H9 (cell line): ENCODE measurements at regions not wholly inside any gene's neighbourhood (a gene's known extent, or its start where the extent isn't known, plus 50 kb on each side); places are given as distances from the start of the nearest gene placed in this dataset.

ENCODE experiments used
- DNase-seq: peaks from one replicate; pipeline ENCODE4 v3.0.0-alpha.2; 2017
- H2AFZ ChIP-seq: one replicate; pipeline ENCODE4 v1.6.1; 2013; ENCODE audit warnings: mild to moderate bottlenecking, low read length, control low read depth, moderate library complexity
- H2AK5ac ChIP-seq: 2 replicates; pipeline ENCODE4 v1.6.1; 2013; ENCODE audit warnings: low read length, control low read depth, mixed read lengths; ENCODE audit not compliant: insufficient read length
- H2BK120ac ChIP-seq: one replicate; pipeline ENCODE4 v1.6.1; 2013; ENCODE audit warnings: low read depth, mild to moderate bottlenecking, low read length, control low read depth, inconsistent platforms; ENCODE audit not compliant: poor library complexity, severe bottlenecking
- H2BK12ac ChIP-seq: 2 replicates; pipeline ENCODE4 v1.6.1; 2013; ENCODE audit warnings: low read length, control low read depth, mixed read lengths, low read depth; ENCODE audit not compliant: insufficient read length
- H2BK15ac ChIP-seq: 2 replicates; pipeline ENCODE4 v1.6.1; 2013; ENCODE audit warnings: low read depth, low read length, control low read depth
- H2BK20ac ChIP-seq: one replicate; pipeline ENCODE4 v1.6.1; 2013; ENCODE audit warnings: low read depth, mild to moderate bottlenecking, low read length, control low read depth, inconsistent platforms; ENCODE audit not compliant: poor library complexity, severe bottlenecking
- H2BK5ac ChIP-seq: 2 replicates; pipeline ENCODE4 v1.6.1; 2013; ENCODE audit warnings: low read length, control low read depth, mixed read lengths; ENCODE audit not compliant: insufficient read length
- H3K14ac ChIP-seq: 2 replicates; pipeline ENCODE4 v1.6.1; 2013; ENCODE audit warnings: low read length, control low read depth; ENCODE audit not compliant: insufficient read depth
- H3K18ac ChIP-seq: 2 replicates; pipeline ENCODE4 v1.6.1; 2013; ENCODE audit warnings: low read depth, mild to moderate bottlenecking, mixed read lengths, low read length, control low read depth; ENCODE audit not compliant: insufficient read length
- H3K23ac ChIP-seq: 2 replicates; pipeline ENCODE4 v1.6.1; 2013; ENCODE audit warnings: low read length, control low read depth, mixed read lengths, low read depth; ENCODE audit not compliant: insufficient read length
- H3K23me2 ChIP-seq: 2 replicates; pipeline ENCODE4 v1.6.1; 2013; ENCODE audit warnings: low read depth, mild to moderate bottlenecking, mixed read lengths, low read length, control low read depth; ENCODE audit not compliant: insufficient read length, poor library complexity, severe bottlenecking
- H3K27ac ChIP-seq: 2 replicates; pipeline ENCODE4 v1.5.1; 2013; ENCODE audit warnings: low read length, control low read depth, mixed read lengths, low read depth; ENCODE audit not compliant: insufficient read length
- H3K27me3 ChIP-seq: 2 replicates; pipeline ENCODE4 v1.6.1; 2013; ENCODE audit warnings: low read length, control low read depth, inconsistent platforms; ENCODE audit not compliant: insufficient read depth
- H3K4ac ChIP-seq: 2 replicates; pipeline ENCODE4 v1.6.1; 2013; ENCODE audit warnings: low read depth, mild to moderate bottlenecking, control low read depth, inconsistent platforms, low read length, moderate library complexity
- H3K4me1 ChIP-seq: 2 replicates; pipeline ENCODE4 v1.6.1; 2013; ENCODE audit warnings: low read length, control low read depth, inconsistent platforms; ENCODE audit not compliant: insufficient read depth
- H3K4me2 ChIP-seq: 2 replicates; pipeline ENCODE4 v1.6.1; 2013; ENCODE audit warnings: low read length, control low read depth, mixed read lengths; ENCODE audit not compliant: insufficient read length, insufficient read depth
- H3K56ac ChIP-seq: 2 replicates; pipeline ENCODE4 v1.6.1; 2013; ENCODE audit warnings: low read depth, mild to moderate bottlenecking, mixed read lengths, low read length, control low read depth; ENCODE audit not compliant: insufficient read length
- H3K79me1 ChIP-seq: 2 replicates; pipeline ENCODE4 v1.6.1; 2013; ENCODE audit warnings: low read depth, mild to moderate bottlenecking, moderate library complexity, low read length, control low read depth, inconsistent platforms; ENCODE audit not compliant: insufficient read depth, poor library complexity, severe bottlenecking
- H3K79me2 ChIP-seq: 2 replicates; pipeline ENCODE4 v1.6.1; 2013; ENCODE audit warnings: low read length, control low read depth, inconsistent platforms; ENCODE audit not compliant: insufficient read depth
- H3K9ac ChIP-seq: 2 replicates; pipeline ENCODE4 v1.6.1; 2013; ENCODE audit warnings: low read length, control low read depth, mixed read lengths; ENCODE audit not compliant: insufficient read length; ENCODE audit errors: extremely low read depth
- H3K9me3 ChIP-seq: one replicate; pipeline ENCODE4 v1.6.1; 2013; ENCODE audit warnings: low read depth, low read length, inconsistent platforms; ENCODE audit not compliant: control insufficient read depth
- H3T11ph ChIP-seq: one replicate; pipeline ENCODE4 v1.6.1; 2013; ENCODE audit warnings: mild to moderate bottlenecking, low read length, control low read depth, inconsistent platforms
- H4K20me1 ChIP-seq: one replicate; pipeline ENCODE4 v1.6.1; 2013; ENCODE audit not compliant: control insufficient read depth, insufficient read length, insufficient read depth
- H4K5ac ChIP-seq: 2 replicates; pipeline ENCODE4 v1.6.1; 2013; ENCODE audit warnings: low read depth, mild to moderate bottlenecking, mixed read lengths, low read length, control low read depth; ENCODE audit not compliant: insufficient read length
- H4K8ac ChIP-seq: replicated peaks from 2 replicates; pipeline ENCODE4 v1.6.1; 2013; ENCODE audit warnings: low read length, control low read depth, mixed read lengths, low read depth; ENCODE audit not compliant: insufficient read length
- H4K91ac ChIP-seq: 2 replicates; pipeline ENCODE4 v1.6.1; 2013; ENCODE audit warnings: low read depth, mild to moderate bottlenecking, moderate library complexity, mixed read lengths, low read length, control low read depth; ENCODE audit not compliant: insufficient read length
- H3K27ac Mint-ChIP-seq, 3 experiments: 2 replicates in 2 of 3; 3 replicates in 1 of 3; pipeline ENCODE4 v1.8.0; 2020 to 2021; ENCODE audit warnings: mixed read lengths in 3 of 3, mild to moderate bottlenecking in 1 of 3, moderate library complexity in 1 of 3
- H3K27me3 Mint-ChIP-seq: 2 replicates; pipeline ENCODE4 v1.8.0; 2021; ENCODE audit warnings: low read depth, mild to moderate bottlenecking, moderate library complexity, mixed read lengths
- H3K36me3 Mint-ChIP-seq, 3 experiments: 2 replicates in 2 of 3; 3 replicates in 1 of 3; pipeline ENCODE4 v1.8.0; 2020 to 2021; ENCODE audit warnings: low read depth in 3 of 3, mixed read lengths in 3 of 3; ENCODE audit not compliant: insufficient read depth in 1 of 3
- H3K4me1 Mint-ChIP-seq, 2 experiments: 2 replicates each; pipeline ENCODE4 v1.8.0; 2020; ENCODE audit warnings: mixed read lengths in 2 of 2
- H3K4me3 Mint-ChIP-seq, 2 experiments: 2 replicates in 1 of 2; 3 replicates in 1 of 2; pipeline ENCODE4 v1.8.0; 2020 to 2021; ENCODE audit warnings: mild to moderate bottlenecking in 2 of 2, mixed read lengths in 2 of 2, moderate library complexity in 1 of 2
- H3K9me3 Mint-ChIP-seq, 2 experiments: 2 replicates in 1 of 2; 3 replicates in 1 of 2; pipeline ENCODE4 v1.8.0; 2020; ENCODE audit warnings: mild to moderate bottlenecking in 2 of 2, mixed read lengths in 2 of 2, moderate library complexity in 1 of 2
- CTCF ChIP-seq: fragments of 200-600 bp; sonication (generic); conservative IDR thresholded peaks from 3 replicates; pipeline ENCODE4 v1.8.0; 2021; ENCODE audit warnings: antibody characterized with exemption, mild to moderate bottlenecking
- WGBS: extraction: QIAGEN DNeasy Blood & Tissue Kit; methylation state at CpG from one replicate; pipeline ENCODE4 v1.1.7; 2013; ENCODE audit warnings: missing lambda C conversion rate, low lambda C conversion rate, mixed read lengths; ENCODE audit not compliant: insufficient read length; ENCODE audit errors: extremely low coverage; 5-methylcytosine and 5-hydroxymethylcytosine counted together

DNA sequence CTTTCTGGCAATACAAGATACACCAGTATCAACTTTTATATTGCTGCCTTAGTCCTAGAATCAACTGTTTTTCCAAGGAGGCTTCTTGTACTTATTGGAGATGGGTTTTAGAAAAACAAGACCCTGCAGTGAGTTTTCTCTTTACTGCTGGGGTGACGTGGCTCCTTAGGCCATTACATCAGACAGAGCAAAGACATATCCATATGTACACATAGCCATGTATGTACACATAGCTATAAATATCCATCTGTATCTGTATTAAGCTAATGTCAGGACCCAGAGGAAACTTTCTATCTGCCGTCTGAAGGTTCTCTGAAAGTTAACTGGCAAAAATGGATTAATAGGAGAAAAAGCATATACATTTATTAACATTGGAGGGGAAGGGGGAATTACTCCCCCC, 607.4 kb downstream of the POM121L12 start:
- H3K18ac ChIP-seq = no peak overlapping the region
- no peak overlapping the region for H3T11ph ChIP-seq
- H3K27me3 ChIP-seq = no peaks in the 10 kb centered on the region
- no peak for DNase-seq
- peaks cover 22 to 28% of the 10 kb centered on the region in 2 experiments for H3K4me1 Mint-ChIP-seq
- TF ChIP-seq CTCF = no peak
- no CpG with 5 or more reads among the region's 2 CpGs for WGBS
- no peak overlapping the region for H2BK5ac ChIP-seq
- no peaks in the 10 kb centered on the region for H4K20me1 ChIP-seq
- no peaks in the 10 kb centered on the region for H3K9me3 ChIP-seq
- H3K36me3 Mint-ChIP-seq = peaks cover 0 to 6% (median 0%) of the 10 kb centered on the region in 3 experiments; a peak in 2 of 7 replicates
- H3K14ac ChIP-seq = no peak overlapping the region
- H2BK12ac ChIP-seq = no peak overlapping the region
- H2BK120ac ChIP-seq = no peak overlapping the region
- H3K27ac Mint-ChIP-seq = peak overlapping the region in 2 of 3 experiments; percentile 22 to 65; a peak in 1 of 7 replicates
- H3K9me3 Mint-ChIP-seq = peaks cover 0 to 6% of the 10 kb centered on the region in 2 experiments; a peak in 3 of 5 replicates
- H3K4ac ChIP-seq = no peak overlapping the region
- H3K4me1 ChIP-seq = no peaks in the 10 kb centered on the region; the same call in none of the 2 replicates
- no peaks in the 10 kb centered on the region for H3K23me2 ChIP-seq
- no peak overlapping the region for H3K4me2 ChIP-seq
- H3K27me3 Mint-ChIP-seq = no peaks in the 10 kb centered on the region
- H4K91ac ChIP-seq = no peak overlapping the region
- no peak overlapping the region for H3K23ac ChIP-seq
- H4K8ac ChIP-seq = no peak overlapping the region
- no peaks in the 10 kb centered on the region for H3K79me2 ChIP-seq
- H3K9ac ChIP-seq = no peak overlapping the region
- no peak overlapping the region for H2BK20ac ChIP-seq
- H2AK5ac ChIP-seq = no peak overlapping the region
- no peaks in the 10 kb centered on the region for H3K79me1 ChIP-seq
- no peak overlapping the region for H2BK15ac ChIP-seq
- no peak overlapping the region for H3K4me3 Mint-ChIP-seq
- H4K5ac ChIP-seq = no peak overlapping the region
- no peak overlapping the region for H3K56ac ChIP-seq
- no peak overlapping the region for H2AFZ ChIP-seq
- no peak overlapping the region for H3K27ac ChIP-seq
